CD14-positive monocyte (primary cell): ENCODE measurements at regions not wholly inside any gene's neighbourhood (a gene's known extent, or its start where the extent isn't known, plus 50 kb on each side); places are given as distances from the start of the nearest gene placed in this dataset.

Experiments used
- DNase-seq, 3 donors: peaks; one replicate each; pipeline ENCODE4 v3.0.0-alpha.2; 2011 to 2022
- H2AFZ ChIP-seq: 2 replicates; pipeline ENCODE4 v1.6.0; 2012; ENCODE audit warnings: mild to moderate bottlenecking, low read depth, low read length, inconsistent platforms; ENCODE audit not compliant: insufficient read depth, poor library complexity, severe bottlenecking
- H3K27ac ChIP-seq, 2 donors: 1 replicate in 1 of 2; 2 replicates in 1 of 2; pipeline ENCODE4 v1.5.1; 2012 to 2013; ENCODE audit warnings: low read length in 2 of 2, control low read depth in 1 of 2, inconsistent platforms in 1 of 2, low read depth in 1 of 2, mild to moderate bottlenecking in 1 of 2
- H3K27me3 ChIP-seq, 2 donors: one replicate each; pipeline versions ENCODE4 v1.6.0 to v1.6.1; 2011 to 2013; ENCODE audit warnings: low read length in 2 of 2; ENCODE audit not compliant: control insufficient read depth in 2 of 2, insufficient read depth in 2 of 2
- H3K36me3 ChIP-seq, 2 donors: replicated peaks in 1 of 2; 1 replicate in 1 of 2; 2 replicates in 1 of 2; pipeline versions ENCODE4 v1.5.1 to v1.6.1; 2012 to 2013; ENCODE audit warnings: low read length in 2 of 2, control low read depth in 1 of 2, inconsistent platforms in 1 of 2, mild to moderate bottlenecking in 1 of 2; ENCODE audit not compliant: insufficient read depth in 2 of 2, control insufficient read depth in 1 of 2
- H3K4me1 ChIP-seq, 2 donors: 1 replicate in 1 of 2; 2 replicates in 1 of 2; pipeline versions ENCODE4 v1.5.1 to v1.6.1; 2012 to 2013; ENCODE audit warnings: low read length in 2 of 2, control low read depth in 1 of 2, inconsistent platforms in 1 of 2, mild to moderate bottlenecking in 1 of 2, moderate library complexity in 1 of 2; ENCODE audit not compliant: insufficient read depth in 2 of 2, control insufficient read depth in 1 of 2
- H3K4me2 ChIP-seq: replicated peaks from 2 replicates; pipeline ENCODE3; 2012; ENCODE audit warnings: low read length, moderate library complexity, mild to moderate bottlenecking; ENCODE audit not compliant: poor library complexity, severe bottlenecking; ENCODE audit errors: extremely low read depth
- H3K4me3 ChIP-seq, 3 experiments: fragments of 200-600 bp in 1 of 3; sonication (generic) in 1 of 3; replicated peaks in 1 of 3; 1 replicate in 2 of 3; 2 replicates in 1 of 3; pipeline ENCODE4 v1.5.1; 2011 to 2013; ENCODE audit warnings: low read length in 3 of 3, mild to moderate bottlenecking in 3 of 3, control low read depth in 2 of 3, low read depth in 2 of 3, inconsistent platforms in 1 of 3, moderate library complexity in 1 of 3
- H3K79me2 ChIP-seq: 2 replicates; pipeline ENCODE4 v1.6.0; 2012; ENCODE audit warnings: mild to moderate bottlenecking, control low read depth, inconsistent platforms, low read length, moderate library complexity; ENCODE audit not compliant: insufficient read depth
- H3K9ac ChIP-seq: 2 replicates; pipeline ENCODE4 v1.6.0; 2017; ENCODE audit warnings: low read length, mild to moderate bottlenecking; ENCODE audit not compliant: insufficient read depth, poor library complexity, severe bottlenecking
- H3K9me3 ChIP-seq, 2 donors: replicated peaks in 1 of 2; 1 replicate in 1 of 2; 2 replicates in 1 of 2; pipeline versions ENCODE4 v1.5.1 to v1.6.1; 2012 to 2013; ENCODE audit warnings: low read length in 2 of 2, control low read depth in 1 of 2; ENCODE audit not compliant: control insufficient read depth in 1 of 2, insufficient read depth in 1 of 2
- H4K20me1 ChIP-seq: 2 replicates; pipeline ENCODE4 v1.6.0; 2012; ENCODE audit warnings: mild to moderate bottlenecking, low read length, control low read depth, moderate library complexity; ENCODE audit not compliant: insufficient read depth
- H3K27ac Mint-ChIP-seq, 7 donors: one replicate each; pipeline ENCODE4 v1.8.0; 2020; ENCODE audit warnings: mild to moderate bottlenecking in 7 of 7, mixed read lengths in 7 of 7, moderate library complexity in 6 of 7, inconsistent platforms in 2 of 7
- H3K27me3 Mint-ChIP-seq, 3 donors: one replicate each; pipeline ENCODE4 v1.8.0; 2021 to 2022; ENCODE audit warnings: low read depth in 3 of 3, mild to moderate bottlenecking in 3 of 3, mixed read lengths in 3 of 3, moderate library complexity in 3 of 3, inconsistent platforms in 1 of 3
- H3K36me3 Mint-ChIP-seq, 2 donors: one replicate each; pipeline ENCODE4 v1.8.0; 2020; ENCODE audit warnings: mixed read lengths in 2 of 2, inconsistent platforms in 1 of 2, mild to moderate bottlenecking in 1 of 2
- H3K4me1 Mint-ChIP-seq: one replicate; pipeline ENCODE4 v1.8.0; 2020; ENCODE audit warnings: mild to moderate bottlenecking, mixed read lengths
- H3K4me3 Mint-ChIP-seq, 2 donors: one replicate each; pipeline ENCODE4 v1.8.0; 2020; ENCODE audit warnings: mild to moderate bottlenecking in 2 of 2, mixed read lengths in 2 of 2, moderate library complexity in 1 of 2
- H3K9me3 Mint-ChIP-seq, 7 donors: one replicate each; pipeline ENCODE4 v1.8.0; 2020 to 2022; ENCODE audit warnings: mixed read lengths in 7 of 7, mild to moderate bottlenecking in 6 of 7, moderate library complexity in 6 of 7, inconsistent platforms in 2 of 7
- WGBS: methylation state at CpG from one replicate; pipeline ENCODE4 v1.1.5; 2013; ENCODE audit warnings: missing lambda C conversion rate; ENCODE audit not compliant: insufficient coverage; 5-methylcytosine and 5-hydroxymethylcytosine counted together
- intact Hi-C, 2 donors: fragments of 100-400 bp; cut with micrococcal nuclease; formaldehyde crosslinking; loops; one replicate each; pipeline versions ENCODE4 v1.15.0 to v1.15.1; 2023
- TF ChIP-seq, protein P1 (sequence below): fragments of 200-600 bp; IDR thresholded peaks from one replicate; pipeline ENCODE4 v1.8.0; 2022; ENCODE audit warnings: antibody characterized with exemption, mild to moderate bottlenecking

- no peaks in the 10 kb centered on the region for H3K27me3 Mint-ChIP-seq
- no peak overlapping the region for H3K27ac Mint-ChIP-seq
- Histone ChIP-seq H4K20me1 (no peaks in the 10 kb centered on the region), H3K79me2 (no peaks in the 10 kb centered on the region), H3K9me3 (no peaks in the 10 kb centered on the region), H3K36me3 (no peaks in the 10 kb centered on the region), H3K9ac (no peak overlapping the region), H3K4me2 (no peak overlapping the region), H3K4me1 (no peaks in the 10 kb centered on the region), H3K27ac (no peak overlapping the region), H3K4me3 (no peak overlapping the region), H2AFZ (no peak overlapping the region), H3K27me3 (no peaks in the 10 kb centered on the region)
- intact Hi-C loops: no loop called here
- H3K36me3 Mint-ChIP-seq: no peaks in the 10 kb centered on the region
- H3K4me3 Mint-ChIP-seq: no peak overlapping the region
- H3K9me3 Mint-ChIP-seq: peaks cover 0 to 6% (median 2%) of the 10 kb centered on the region in 7 donors
- no peak for DNase-seq
- no peaks in the 10 kb centered on the region for H3K4me1 Mint-ChIP-seq
- 90% methylated on average over 1 of the region's 5 CpGs for WGBS
- TF ChIP-seq, protein P1, sequence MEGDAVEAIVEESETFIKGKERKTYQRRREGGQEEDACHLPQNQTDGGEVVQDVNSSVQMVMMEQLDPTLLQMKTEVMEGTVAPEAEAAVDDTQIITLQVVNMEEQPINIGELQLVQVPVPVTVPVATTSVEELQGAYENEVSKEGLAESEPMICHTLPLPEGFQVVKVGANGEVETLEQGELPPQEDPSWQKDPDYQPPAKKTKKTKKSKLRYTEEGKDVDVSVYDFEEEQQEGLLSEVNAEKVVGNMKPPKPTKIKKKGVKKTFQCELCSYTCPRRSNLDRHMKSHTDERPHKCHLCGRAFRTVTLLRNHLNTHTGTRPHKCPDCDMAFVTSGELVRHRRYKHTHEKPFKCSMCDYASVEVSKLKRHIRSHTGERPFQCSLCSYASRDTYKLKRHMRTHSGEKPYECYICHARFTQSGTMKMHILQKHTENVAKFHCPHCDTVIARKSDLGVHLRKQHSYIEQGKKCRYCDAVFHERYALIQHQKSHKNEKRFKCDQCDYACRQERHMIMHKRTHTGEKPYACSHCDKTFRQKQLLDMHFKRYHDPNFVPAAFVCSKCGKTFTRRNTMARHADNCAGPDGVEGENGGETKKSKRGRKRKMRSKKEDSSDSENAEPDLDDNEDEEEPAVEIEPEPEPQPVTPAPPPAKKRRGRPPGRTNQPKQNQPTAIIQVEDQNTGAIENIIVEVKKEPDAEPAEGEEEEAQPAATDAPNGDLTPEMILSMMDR: no peak
These were observed 1633.7 kb upstream of the CELF4 start for GRCh38 chr18:39199231-39199855.

DNA sequence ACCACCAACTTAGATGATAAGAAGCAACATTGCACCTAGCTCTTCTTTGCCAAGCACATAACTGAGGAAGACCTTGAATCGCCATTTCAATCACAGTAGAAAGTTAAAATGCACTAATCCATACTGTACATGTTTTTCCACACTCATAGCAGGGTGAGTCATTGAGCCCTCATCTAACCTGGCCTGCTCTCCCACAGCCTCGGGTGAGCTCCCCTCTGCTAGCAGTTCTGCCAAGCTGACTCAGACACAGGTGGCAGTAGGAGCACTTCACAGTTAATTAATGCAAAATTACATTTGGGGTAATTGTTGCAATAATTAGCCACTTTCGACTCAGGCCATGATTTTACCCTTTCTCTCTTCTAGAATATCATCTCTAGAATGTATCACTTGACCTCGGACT is 1632.8 kb upstream of the CELF4 start:
- no peaks in the 10 kb centered on the region for H4K20me1 ChIP-seq
- H3K27me3 ChIP-seq: no peaks in the 10 kb centered on the region
- H3K4me3 ChIP-seq: no peak overlapping the region
- Mint-ChIP-seq H3K36me3 (no peaks in the 10 kb centered on the region), H3K27me3 (no peaks in the 10 kb centered on the region), H3K4me1 (no peaks in the 10 kb centered on the region), H3K27ac (no peak overlapping the region), H3K9me3 (peaks cover 0 to 6% (median 2%) of the 10 kb centered on the region in 7 donors), H3K4me3 (no peak overlapping the region)
- intact Hi-C loops: no loop called here
- H3K4me2 ChIP-seq: no peak overlapping the region
- H3K9me3 ChIP-seq: no peaks in the 10 kb centered on the region
- 92% methylated on average over 1 of the region's 4 CpGs for WGBS
- no peaks in the 10 kb centered on the region for H3K4me1 ChIP-seq
- no peak overlapping the region for H3K9ac ChIP-seq
- H2AFZ ChIP-seq: no peak overlapping the region
- TF ChIP-seq, protein P1: no peak
- DNase-seq: no peak
- H3K27ac ChIP-seq: no peak overlapping the region
- H3K79me2 ChIP-seq: no peaks in the 10 kb centered on the region
- no peaks in the 10 kb centered on the region for H3K36me3 ChIP-seq
